ENCODE measurements at regions not wholly inside any gene's neighbourhood (a gene's known extent, or its start where the extent isn't known, plus 50 kb on each side); places are given as distances from the start of the nearest gene placed in this dataset.

GRCh38 chr10:78959217-78959923 is 109.4 kb upstream of the ZMIZ1 start:
- Histone ChIP-seq H3K27ac (no peak overlapping the region), H3K4me3 (no peak overlapping the region), H3K27me3 (no peaks in the 10 kb centered on the region), H3K9me3 (no peaks in the 10 kb centered on the region), H3K36me3 (no peaks in the 10 kb centered on the region), H3K4me1 (no peaks in the 10 kb centered on the region)
- ATAC-seq, result no peak
- 59% methylated on average over 7 of the region's 10 CpGs for WGBS (ENCODE audit: insufficient coverage, low coverage, low lambda C conversion rate, missing lambda C conversion rate)
- intact Hi-C loops (cut with DNase I), result no loop called here
- TF ChIP-seq, protein P1, sequence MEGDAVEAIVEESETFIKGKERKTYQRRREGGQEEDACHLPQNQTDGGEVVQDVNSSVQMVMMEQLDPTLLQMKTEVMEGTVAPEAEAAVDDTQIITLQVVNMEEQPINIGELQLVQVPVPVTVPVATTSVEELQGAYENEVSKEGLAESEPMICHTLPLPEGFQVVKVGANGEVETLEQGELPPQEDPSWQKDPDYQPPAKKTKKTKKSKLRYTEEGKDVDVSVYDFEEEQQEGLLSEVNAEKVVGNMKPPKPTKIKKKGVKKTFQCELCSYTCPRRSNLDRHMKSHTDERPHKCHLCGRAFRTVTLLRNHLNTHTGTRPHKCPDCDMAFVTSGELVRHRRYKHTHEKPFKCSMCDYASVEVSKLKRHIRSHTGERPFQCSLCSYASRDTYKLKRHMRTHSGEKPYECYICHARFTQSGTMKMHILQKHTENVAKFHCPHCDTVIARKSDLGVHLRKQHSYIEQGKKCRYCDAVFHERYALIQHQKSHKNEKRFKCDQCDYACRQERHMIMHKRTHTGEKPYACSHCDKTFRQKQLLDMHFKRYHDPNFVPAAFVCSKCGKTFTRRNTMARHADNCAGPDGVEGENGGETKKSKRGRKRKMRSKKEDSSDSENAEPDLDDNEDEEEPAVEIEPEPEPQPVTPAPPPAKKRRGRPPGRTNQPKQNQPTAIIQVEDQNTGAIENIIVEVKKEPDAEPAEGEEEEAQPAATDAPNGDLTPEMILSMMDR (IDR thresholded peaks at IDR 0.05), result no peak
- no peak for TF ChIP-seq POLR2A (IDR thresholded peaks at IDR 0.05)
- DNase-seq, result no peak

DNA sequence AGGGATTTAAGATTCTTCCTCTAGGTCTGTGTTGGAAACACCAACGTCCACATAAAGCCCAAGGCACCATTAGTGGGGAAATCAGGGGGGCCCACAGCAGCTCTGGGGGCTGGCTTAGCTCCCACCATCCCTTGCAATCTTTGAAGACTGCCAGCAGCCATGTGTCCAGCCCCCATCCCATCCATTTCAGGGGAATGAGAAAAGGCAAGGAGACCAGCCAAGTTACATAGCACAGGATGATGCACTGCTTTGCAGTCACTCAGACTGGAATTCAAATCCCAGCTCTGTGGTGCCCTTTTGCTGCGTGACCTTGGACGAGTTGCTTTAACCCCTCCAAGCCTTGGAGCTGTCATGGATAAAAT is 108.9 kb upstream of the ZMIZ1 start:
- DNase-seq, result no peak
- no peaks in the 10 kb centered on the region for H3K36me3 ChIP-seq
- no peak for ATAC-seq
- TF ChIP-seq POLR2A (IDR thresholded peaks at IDR 0.05), result no peak
- TF ChIP-seq, protein P1 (IDR thresholded peaks at IDR 0.05), result no peak
- H3K9me3 ChIP-seq, result no peaks in the 10 kb centered on the region
- intact Hi-C loops (cut with DNase I), result no loop called here
- no peaks in the 10 kb centered on the region for H3K4me1 ChIP-seq
- 55% methylated on average over 2 of the region's 3 CpGs for WGBS (ENCODE audit: insufficient coverage, low coverage, low lambda C conversion rate, missing lambda C conversion rate)
- H3K4me3 ChIP-seq, result no peak overlapping the region
- H3K27ac ChIP-seq, result no peak overlapping the region
- no peaks in the 10 kb centered on the region for H3K27me3 ChIP-seq

DNA sequence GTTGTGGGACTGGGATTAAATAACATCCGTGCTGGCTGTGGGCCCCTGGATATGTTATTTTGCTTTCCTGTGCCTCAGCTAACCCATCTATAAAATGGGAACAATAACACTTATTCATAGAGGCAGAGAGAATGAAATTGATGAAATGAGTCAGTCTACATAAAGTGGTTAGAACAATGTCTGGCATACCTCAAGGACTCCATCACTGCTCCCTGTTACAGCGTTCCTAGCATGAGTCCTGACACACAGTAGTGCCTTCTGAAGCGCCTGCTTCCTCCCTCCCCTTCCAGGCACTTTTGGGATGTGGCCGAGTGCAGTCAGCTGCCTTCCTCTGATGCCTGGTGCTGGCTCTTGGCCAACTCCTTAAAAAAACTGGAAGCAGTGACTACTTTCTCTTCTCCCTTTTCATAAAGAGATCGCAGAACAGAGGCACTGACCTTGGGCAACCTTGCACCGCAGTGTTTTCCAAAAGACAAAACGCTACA is 108.4 kb upstream of the ZMIZ1 start:
- DNase-seq (peak in 2 of 3 donors; percentile 56 to 60), ATAC-seq (peak; percentile 30 to 76 (median 58))
- Histone ChIP-seq H3K36me3 (no peaks in the 10 kb centered on the region), H3K9me3 (no peaks in the 10 kb centered on the region), H3K4me3 (no peak overlapping the region), H3K27ac (no peak overlapping the region), H3K4me1 (no peaks in the 10 kb centered on the region), H3K27me3 (no peaks in the 10 kb centered on the region)
- WGBS (ENCODE audit: insufficient coverage, low coverage, low lambda C conversion rate, missing lambda C conversion rate), result 63% methylated on average over 7 of the region's 7 CpGs
- TF ChIP-seq, protein P1 (IDR thresholded peaks at IDR 0.05), result no peak
- TF ChIP-seq POLR2A (IDR thresholded peaks at IDR 0.05), result no peak
- intact Hi-C loops (cut with DNase I), result no loop called here

GRCh38 chr10:78961760-78962159 is 107.0 kb upstream of the ZMIZ1 start:
- TF ChIP-seq, protein P1 (IDR thresholded peaks at IDR 0.05), result no peak
- TF ChIP-seq POLR2A (IDR thresholded peaks at IDR 0.05), result no peak
- Histone ChIP-seq H3K9me3 (no peaks in the 10 kb centered on the region), H3K36me3 (no peaks in the 10 kb centered on the region), H3K27me3 (no peaks in the 10 kb centered on the region), H3K27ac (no peak overlapping the region), H3K4me1 (no peaks in the 10 kb centered on the region), H3K4me3 (no peak overlapping the region)
- WGBS (ENCODE audit: insufficient coverage, low coverage, low lambda C conversion rate, missing lambda C conversion rate), result 97% methylated on average over 3 of the region's 4 CpGs
- intact Hi-C loops (cut with DNase I), result no loop called here
- ATAC-seq (no peak), DNase-seq (no peak)

Measured in right lobe of liver (tissue), 6 donors.